PC-9 (cell line): ENCODE measurements at regions not wholly inside any gene's neighbourhood (a gene's known extent, or its start where the extent isn't known, plus 50 kb on each side); places are given as distances from the start of the nearest gene placed in this dataset.

ENCODE experiments used
- BruUV-seq: library from RNA; stranded (reverse); fragments of 400-500 nt; replicated peaks from 2 replicates; lab custom pipeline; 2021; lab: Mats Ljungman, UMichigan
- CTCF ChIA-PET: fragments of 300-600 bp; sonication (Branson Sonifier 250); formaldehyde crosslinking; loops from one replicate; lab custom pipeline; 2022; ENCODE audit warnings: antibody characterized with exemption; lab: Charles Lee
- POLR2A ChIA-PET: fragments of 300-600 bp; sonication (Branson Sonifier 250); formaldehyde crosslinking; loops from one replicate; lab custom pipeline; 2022; ENCODE audit warnings: antibody characterized with exemption; ENCODE audit not compliant: unreplicated experiment; lab: Charles Lee
- DNase-seq, 2 experiments: peaks; one replicate each; pipeline versions ENCODE4 v3.0.0 to v3.0.0-alpha.2; 2015 to 2022; ENCODE audit warnings: mixed read lengths in 1 of 2
- H2AFZ ChIP-seq: fragments of 200-600 bp; sonication (generic); 2 replicates; pipeline ENCODE4 v1.8.1; 2017; ENCODE audit warnings: antibody characterized with exemption
- H3F3A ChIP-seq: fragments of 200-600 bp; sonication (generic); 2 replicates; pipeline ENCODE4 v1.8.1; 2017; ENCODE audit warnings: antibody characterized with exemption, mild to moderate bottlenecking, low read depth; ENCODE audit not compliant: insufficient read depth
- H3K27ac ChIP-seq: fragments of 200-600 bp; sonication (generic); 2 replicates; pipeline ENCODE4 v1.6.1; 2016; ENCODE audit warnings: mixed run types
- H3K27me3 ChIP-seq: fragments of 200-600 bp; sonication (generic); 2 replicates; pipeline ENCODE4 v1.6.1; 2016; ENCODE audit warnings: low read depth, mixed run types; ENCODE audit not compliant: insufficient read depth
- H3K36me3 ChIP-seq: fragments of 200-600 bp; sonication (generic); 2 replicates; pipeline ENCODE4 v1.6.1; 2016; ENCODE audit warnings: low read depth, mixed run types
- H3K4me1 ChIP-seq: fragments of 200-600 bp; sonication (generic); replicated peaks from 2 replicates; pipeline ENCODE4 v1.6.1; 2016; ENCODE audit warnings: mixed run types; ENCODE audit not compliant: insufficient read depth
- H3K4me2 ChIP-seq: fragments of 200-600 bp; sonication (generic); 2 replicates; pipeline ENCODE4 v1.6.1; 2017; ENCODE audit warnings: mixed run types
- H3K4me3 ChIP-seq: fragments of 200-600 bp; sonication (generic); 2 replicates; pipeline ENCODE4 v1.6.1; 2016; ENCODE audit warnings: mixed run types
- H3K79me2 ChIP-seq: fragments of 200-600 bp; sonication (generic); 2 replicates; pipeline ENCODE4 v1.6.1; 2017; ENCODE audit warnings: low read depth, mixed run types
- H3K9me2 ChIP-seq: fragments of 200-600 bp; sonication (generic); 2 replicates; pipeline ENCODE4 v1.8.1; 2017; ENCODE audit warnings: mild to moderate bottlenecking; ENCODE audit not compliant: insufficient read depth
- H3K9me3 ChIP-seq: fragments of 200-600 bp; sonication (generic); 2 replicates; pipeline ENCODE4 v1.8.1; 2016; ENCODE audit warnings: low read depth; ENCODE audit not compliant: insufficient read depth
- H4K20me1 ChIP-seq: fragments of 200-600 bp; sonication (generic); 2 replicates; pipeline ENCODE4 v1.8.1; 2017; ENCODE audit not compliant: insufficient read depth
- EZH2 ChIP-seq: fragments of 200-600 bp; sonication (generic); IDR thresholded peaks from 2 replicates; pipeline ENCODE4 v1.8.0; 2017; ENCODE audit warnings: antibody characterized with exemption, low read depth
- intact Hi-C: fragments of 100-400 bp; cut with micrococcal nuclease; formaldehyde crosslinking; loops from one replicate; pipeline ENCODE4 v1.10.0; 2022; ENCODE audit not compliant: unreplicated experiment
- TF ChIP-seq, protein P1 (sequence below): fragments of 200-600 bp; sonication (generic); conservative IDR thresholded peaks from 2 replicates; pipeline ENCODE4 v1.6.1; 2017; ENCODE audit warnings: mixed run types, antibody characterized with exemption, mild to moderate bottlenecking, moderate library complexity

DNA sequence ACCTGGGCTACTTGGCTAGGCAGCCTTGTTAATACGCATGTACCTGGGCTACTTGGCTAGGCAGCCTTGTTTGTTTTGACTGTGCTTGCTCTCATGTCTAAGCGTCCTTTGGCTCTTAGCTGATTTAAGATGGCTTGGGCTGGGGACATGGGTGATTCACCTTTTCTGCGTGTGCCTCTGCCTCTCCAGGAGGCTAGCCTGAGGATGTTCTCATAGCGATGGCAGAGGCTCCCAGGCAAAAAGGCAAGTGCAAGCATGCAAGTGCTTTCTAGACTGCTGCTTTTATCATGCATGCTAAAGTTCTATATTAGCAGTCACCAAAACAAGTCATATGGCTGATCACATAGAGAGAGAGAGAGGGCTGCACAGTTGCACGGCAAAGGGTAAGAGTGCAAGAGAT, 300.5 kb downstream of the IRX1 start:
- no peak for DNase-seq
- no peaks in the 10 kb centered on the region for H3K79me2 ChIP-seq
- ChIA-PET POLR2A (no interaction called here), CTCF (no interaction called here)
- H3K4me2 ChIP-seq: no peak overlapping the region
- no peak for TF ChIP-seq EZH2
- TF ChIP-seq, protein P1, sequence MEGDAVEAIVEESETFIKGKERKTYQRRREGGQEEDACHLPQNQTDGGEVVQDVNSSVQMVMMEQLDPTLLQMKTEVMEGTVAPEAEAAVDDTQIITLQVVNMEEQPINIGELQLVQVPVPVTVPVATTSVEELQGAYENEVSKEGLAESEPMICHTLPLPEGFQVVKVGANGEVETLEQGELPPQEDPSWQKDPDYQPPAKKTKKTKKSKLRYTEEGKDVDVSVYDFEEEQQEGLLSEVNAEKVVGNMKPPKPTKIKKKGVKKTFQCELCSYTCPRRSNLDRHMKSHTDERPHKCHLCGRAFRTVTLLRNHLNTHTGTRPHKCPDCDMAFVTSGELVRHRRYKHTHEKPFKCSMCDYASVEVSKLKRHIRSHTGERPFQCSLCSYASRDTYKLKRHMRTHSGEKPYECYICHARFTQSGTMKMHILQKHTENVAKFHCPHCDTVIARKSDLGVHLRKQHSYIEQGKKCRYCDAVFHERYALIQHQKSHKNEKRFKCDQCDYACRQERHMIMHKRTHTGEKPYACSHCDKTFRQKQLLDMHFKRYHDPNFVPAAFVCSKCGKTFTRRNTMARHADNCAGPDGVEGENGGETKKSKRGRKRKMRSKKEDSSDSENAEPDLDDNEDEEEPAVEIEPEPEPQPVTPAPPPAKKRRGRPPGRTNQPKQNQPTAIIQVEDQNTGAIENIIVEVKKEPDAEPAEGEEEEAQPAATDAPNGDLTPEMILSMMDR: no peak
- no peak overlapping the region for H3K27ac ChIP-seq
- H3K9me3 ChIP-seq: no peaks in the 10 kb centered on the region
- H3K36me3 ChIP-seq: no peaks in the 10 kb centered on the region
- H3K9me2 ChIP-seq: no peaks in the 10 kb centered on the region
- intact Hi-C loops: no loop called here
- no peak overlapping the region for H3K4me3 ChIP-seq
- H4K20me1 ChIP-seq: no peaks in the 10 kb centered on the region
- no peak overlapping the region for H2AFZ ChIP-seq
- 0 out of 2 replicates have a peak, but pooled peaks cover 7% of the 10 kb centered on the region for H3K27me3 ChIP-seq
- no peaks in the 10 kb centered on the region for H3F3A ChIP-seq
- BruUV-seq: no TSS peak
- H3K4me1 ChIP-seq: no peaks in the 10 kb centered on the region

DNA sequence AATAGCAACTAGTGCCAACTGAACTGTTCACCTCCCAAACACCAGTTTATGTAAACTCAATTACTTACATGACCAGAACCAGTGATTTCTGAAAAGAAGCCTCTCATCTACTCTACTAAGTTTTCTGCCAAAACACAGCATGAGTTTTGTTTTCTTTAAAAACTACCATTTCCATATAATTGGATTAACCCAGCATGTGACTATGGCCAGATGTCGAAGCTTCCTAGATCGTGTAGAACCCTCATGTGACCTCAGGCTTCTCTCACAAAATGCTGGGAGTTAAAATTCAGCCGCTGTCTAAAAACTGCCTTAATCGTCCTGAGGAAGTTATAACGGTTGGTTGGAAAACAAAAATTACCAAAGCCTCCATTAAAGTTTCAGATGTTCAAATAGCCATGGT, 303.5 kb downstream of the IRX1 start:
- H3K4me2 ChIP-seq: no peak overlapping the region
- no peaks in the 10 kb centered on the region for H3K36me3 ChIP-seq
- CTCF ChIA-PET: no interaction called here
- DNase-seq: no peak
- no TSS peak for BruUV-seq
- TF ChIP-seq, protein P1: no peak
- no peak for TF ChIP-seq EZH2
- H3K9me3 ChIP-seq: no peaks in the 10 kb centered on the region
- no peak overlapping the region for H3K4me3 ChIP-seq
- no peaks in the 10 kb centered on the region for H4K20me1 ChIP-seq
- POLR2A ChIA-PET: no interaction called here
- H2AFZ ChIP-seq: no peak overlapping the region
- no peaks in the 10 kb centered on the region for H3K4me1 ChIP-seq
- H3K79me2 ChIP-seq: no peaks in the 10 kb centered on the region
- H3K27ac ChIP-seq: no peak overlapping the region
- no peaks in the 10 kb centered on the region for H3K9me2 ChIP-seq
- intact Hi-C loops: no loop called here
- H3F3A ChIP-seq: no peaks in the 10 kb centered on the region
- 0 out of 2 replicates have a peak, but pooled peaks cover 7% of the 10 kb centered on the region for H3K27me3 ChIP-seq

DNA sequence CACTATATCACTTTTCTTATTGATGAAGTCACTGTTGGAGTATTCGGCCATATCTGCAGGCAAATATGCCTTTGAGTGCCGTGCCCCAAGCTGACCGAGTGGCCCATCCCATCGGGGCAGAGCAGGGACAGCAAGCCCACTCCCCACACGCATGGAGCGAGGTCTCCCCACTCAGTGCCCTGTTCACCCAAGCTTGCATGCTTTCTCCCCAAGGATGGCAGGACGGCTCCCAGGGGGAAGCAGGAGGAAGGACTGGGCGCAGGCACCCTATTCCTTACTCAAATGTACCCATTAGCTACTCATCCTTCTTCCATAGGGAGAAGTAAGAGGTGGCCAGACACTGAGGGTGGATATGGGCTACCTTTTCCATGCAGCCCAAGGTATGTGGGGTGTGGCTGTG, 309.0 kb downstream of the IRX1 start:
- POLR2A ChIA-PET: no interaction called here

More for the DNA sequence above, 309.0 kb downstream of the IRX1 start:
- no TSS peak for BruUV-seq
- Histone ChIP-seq H3F3A (no peaks in the 10 kb centered on the region), H4K20me1 (no peaks in the 10 kb centered on the region), H3K4me2 (no peak overlapping the region), H3K27ac (no peak overlapping the region), H3K9me2 (no peaks in the 10 kb centered on the region), H3K36me3 (no peaks in the 10 kb centered on the region), H3K79me2 (no peaks in the 10 kb centered on the region), H3K4me3 (no peak overlapping the region), H2AFZ (no peak overlapping the region), H3K4me1 (no peaks in the 10 kb centered on the region), H3K9me3 (no peaks in the 10 kb centered on the region), H3K27me3 (peaks cover 13% of the 10 kb centered on the region; the same call in 1 of the 2 replicates)
- intact Hi-C loops: no loop called here
- no peak for TF ChIP-seq EZH2
- TF ChIP-seq, protein P1: no peak
- CTCF ChIA-PET: no interaction called here
- DNase-seq: no peak
